ENCODE measurements at regions not wholly inside any gene's neighbourhood (a gene's known extent, or its start where the extent isn't known, plus 50 kb on each side); places are given as distances from the start of the nearest gene placed in this dataset.

DNA sequence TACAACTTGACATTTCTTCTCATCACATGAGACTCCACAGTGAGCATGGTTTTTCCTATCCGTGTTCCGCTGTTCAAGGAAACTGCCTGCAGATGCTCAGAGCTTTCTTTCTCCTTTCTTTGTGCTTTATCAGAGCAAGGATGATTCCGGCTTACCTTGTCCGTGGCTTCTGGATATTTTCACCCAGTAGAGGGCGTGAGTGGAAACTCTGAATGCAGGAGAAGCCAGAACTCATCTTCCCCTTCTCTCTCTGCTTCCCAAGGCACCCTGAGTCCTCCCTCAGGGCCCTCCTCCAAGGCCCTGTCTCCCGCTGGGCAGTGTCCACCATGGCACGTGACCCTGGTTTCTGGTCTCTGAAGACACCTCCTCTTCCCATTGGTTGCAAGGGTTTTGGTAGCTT is 721.1 kb upstream of the RBFOX1 start:
- TF ChIP-seq JUN (IDR thresholded peaks at IDR 0.05; ENCODE audit: borderline replicate concordance, insufficient read depth, insufficient read length, low read depth) (no peak), GATA2 (IDR thresholded peaks at IDR 0.05; ENCODE audit: insufficient read depth, insufficient read length, low read depth, low read length) (no peak)
- Histone ChIP-seq H3K4me2 (ENCODE audit: insufficient read depth, low read length) (no peak overlapping the region), H4K20me1 (replicated peaks; ENCODE audit: control insufficient read depth, extremely low read depth, insufficient read depth, low read length) (no peaks in the 10 kb centered on the region), H2AFZ (ENCODE audit: low read depth, low read length) (no peak overlapping the region), H3K9ac (replicated peaks; ENCODE audit: extremely low read depth, insufficient read depth, low read length) (no peak overlapping the region), H3K9me1 (replicated peaks; ENCODE audit: control insufficient read depth, extremely low read depth, insufficient read depth, low read length) (no peaks in the 10 kb centered on the region), H3K36me3 (ENCODE audit: control insufficient read depth in 2 of 2, extremely low read depth in 1 of 2, insufficient read depth in 2 of 2, low read length in 2 of 2) (no peaks in the 10 kb centered on the region), H3K9me3 (replicated peaks; ENCODE audit: control insufficient read depth, insufficient read depth, low read length) (peaks cover 5% of the 10 kb centered on the region), H3K27me3 (ENCODE audit: control insufficient read depth in 2 of 2, insufficient read depth in 2 of 2, low read length in 2 of 2) (no peaks in the 10 kb centered on the region), H3K4me3 (replicated peaks in 1 of 3; ENCODE audit: insufficient read depth in 1 of 3, low read depth in 1 of 3, low read length in 3 of 3) (no peak overlapping the region), H3K27ac (ENCODE audit: insufficient read depth, low read depth, low read length) (no peak overlapping the region), H3K4me1 (ENCODE audit: control insufficient read depth, extremely low read depth, insufficient read depth, low read length) (no peaks in the 10 kb centered on the region), H3K79me2 (ENCODE audit: control insufficient read depth, insufficient read depth, low read length) (no peaks in the 10 kb centered on the region)
- FAIRE-seq = no peak
- intact Hi-C loops (cut with micrococcal nuclease) = no loop called here
- BruUV-seq (replicated peaks) = no TSS peak
- ChIA-PET POLR2A (no interaction called here), CTCF (no interaction called here)
- DNase-seq (ENCODE audit: low read depth, low spot score) = no peak
- dilution Hi-C loops (cut with MboI; ENCODE audit: extremely low pct_ligation_motif_present, low sequenced_read_pairs) = no loop called here

DNA sequence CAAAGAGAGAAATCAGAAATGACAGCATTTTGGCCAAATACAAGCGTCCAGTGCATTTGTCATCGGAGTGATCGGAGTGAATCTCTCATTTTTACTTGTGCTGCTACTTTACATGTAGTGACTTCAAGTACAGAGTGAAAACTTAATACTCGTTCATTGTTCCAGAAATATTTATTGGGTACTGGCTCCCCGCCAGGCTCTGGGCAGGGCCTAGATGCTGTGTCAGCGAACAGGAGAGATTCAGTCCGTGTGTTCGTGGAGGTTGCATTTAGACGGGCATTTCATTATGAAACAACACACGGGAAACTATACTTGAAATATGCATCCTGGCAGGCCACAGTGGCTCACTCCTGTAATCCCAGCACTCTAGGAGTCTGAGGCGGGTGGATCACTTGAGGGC is 727.2 kb upstream of the RBFOX1 start:
- Histone ChIP-seq H3K4me1 (ENCODE audit: control insufficient read depth, extremely low read depth, insufficient read depth, low read length) (no peaks in the 10 kb centered on the region), H3K9ac (replicated peaks; ENCODE audit: extremely low read depth, insufficient read depth, low read length) (no peak overlapping the region), H3K79me2 (ENCODE audit: control insufficient read depth, insufficient read depth, low read length) (no peaks in the 10 kb centered on the region), H3K4me2 (ENCODE audit: insufficient read depth, low read length) (no peak overlapping the region), H3K4me3 (replicated peaks in 1 of 3; ENCODE audit: insufficient read depth in 1 of 3, low read depth in 1 of 3, low read length in 3 of 3) (no peak overlapping the region), H3K27me3 (ENCODE audit: control insufficient read depth in 2 of 2, insufficient read depth in 2 of 2, low read length in 2 of 2) (no peaks in the 10 kb centered on the region), H2AFZ (ENCODE audit: low read depth, low read length) (no peak overlapping the region), H3K27ac (ENCODE audit: insufficient read depth, low read depth, low read length) (no peak overlapping the region), H4K20me1 (replicated peaks; ENCODE audit: control insufficient read depth, extremely low read depth, insufficient read depth, low read length) (no peaks in the 10 kb centered on the region), H3K9me1 (replicated peaks; ENCODE audit: control insufficient read depth, extremely low read depth, insufficient read depth, low read length) (no peaks in the 10 kb centered on the region), H3K36me3 (ENCODE audit: control insufficient read depth in 2 of 2, extremely low read depth in 1 of 2, insufficient read depth in 2 of 2, low read length in 2 of 2) (no peaks in the 10 kb centered on the region), H3K9me3 (replicated peaks; ENCODE audit: control insufficient read depth, insufficient read depth, low read length) (peaks cover 2% of the 10 kb centered on the region)
- ChIA-PET CTCF (interaction anchor here (1.1 kb wide), 1 partner anchor 38 kb away, joined by 3 read pairs; no protein-coding TSS in a partner anchor), POLR2A (no interaction called here)
- TF ChIP-seq, protein P1, sequence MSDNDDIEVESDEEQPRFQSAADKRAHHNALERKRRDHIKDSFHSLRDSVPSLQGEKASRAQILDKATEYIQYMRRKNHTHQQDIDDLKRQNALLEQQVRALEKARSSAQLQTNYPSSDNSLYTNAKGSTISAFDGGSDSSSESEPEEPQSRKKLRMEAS (IDR thresholded peaks at IDR 0.05; ENCODE audit: insufficient read depth, insufficient read length) = no peak
- TF ChIP-seq POLR2AphosphoS5 (IDR thresholded peaks at IDR 0.05; ENCODE audit: insufficient read depth, low read depth, low read length) = no peak
- no peak for TF ChIP-seq GATA2 (IDR thresholded peaks at IDR 0.05; ENCODE audit: insufficient read depth, insufficient read length, low read depth, low read length)
- no peak for TF ChIP-seq POLR2A (IDR thresholded peaks at IDR 0.05; ENCODE audit: low read depth, low read length)
- no peak for TF ChIP-seq MYC (IDR thresholded peaks at IDR 0.05; ENCODE audit: low read depth, low read length)
- TF ChIP-seq EZH2 (IDR thresholded peaks at IDR 0.05; ENCODE audit: borderline replicate concordance, low read depth, low read length, severe bottlenecking) = no peak
- no peak for TF ChIP-seq JUN (IDR thresholded peaks at IDR 0.05; ENCODE audit: borderline replicate concordance, insufficient read depth, insufficient read length, low read depth)
- TF ChIP-seq FOS (IDR thresholded peaks at IDR 0.05; ENCODE audit: borderline replicate concordance, insufficient read depth, low read length) = no peak
- TF ChIP-seq, protein P2, sequence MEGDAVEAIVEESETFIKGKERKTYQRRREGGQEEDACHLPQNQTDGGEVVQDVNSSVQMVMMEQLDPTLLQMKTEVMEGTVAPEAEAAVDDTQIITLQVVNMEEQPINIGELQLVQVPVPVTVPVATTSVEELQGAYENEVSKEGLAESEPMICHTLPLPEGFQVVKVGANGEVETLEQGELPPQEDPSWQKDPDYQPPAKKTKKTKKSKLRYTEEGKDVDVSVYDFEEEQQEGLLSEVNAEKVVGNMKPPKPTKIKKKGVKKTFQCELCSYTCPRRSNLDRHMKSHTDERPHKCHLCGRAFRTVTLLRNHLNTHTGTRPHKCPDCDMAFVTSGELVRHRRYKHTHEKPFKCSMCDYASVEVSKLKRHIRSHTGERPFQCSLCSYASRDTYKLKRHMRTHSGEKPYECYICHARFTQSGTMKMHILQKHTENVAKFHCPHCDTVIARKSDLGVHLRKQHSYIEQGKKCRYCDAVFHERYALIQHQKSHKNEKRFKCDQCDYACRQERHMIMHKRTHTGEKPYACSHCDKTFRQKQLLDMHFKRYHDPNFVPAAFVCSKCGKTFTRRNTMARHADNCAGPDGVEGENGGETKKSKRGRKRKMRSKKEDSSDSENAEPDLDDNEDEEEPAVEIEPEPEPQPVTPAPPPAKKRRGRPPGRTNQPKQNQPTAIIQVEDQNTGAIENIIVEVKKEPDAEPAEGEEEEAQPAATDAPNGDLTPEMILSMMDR (IDR thresholded peaks at IDR 0.05; ENCODE audit: extremely low read depth in 1 of 2, insufficient read depth in 1 of 2, low read depth in 1 of 2, low read length in 2 of 2) = no peak
- no TSS peak for BruUV-seq (replicated peaks)
- dilution Hi-C loops (cut with MboI; ENCODE audit: extremely low pct_ligation_motif_present, low sequenced_read_pairs) (no loop called here), intact Hi-C loops (cut with micrococcal nuclease) (no loop called here)
- no peak for DNase-seq (ENCODE audit: low read depth, low spot score)
- FAIRE-seq = no peak
